ENCODE measurements at regions not wholly inside any gene's neighbourhood (a gene's known extent, or its start where the extent isn't known, plus 50 kb on each side); places are given as distances from the start of the nearest gene placed in this dataset.

DNA sequence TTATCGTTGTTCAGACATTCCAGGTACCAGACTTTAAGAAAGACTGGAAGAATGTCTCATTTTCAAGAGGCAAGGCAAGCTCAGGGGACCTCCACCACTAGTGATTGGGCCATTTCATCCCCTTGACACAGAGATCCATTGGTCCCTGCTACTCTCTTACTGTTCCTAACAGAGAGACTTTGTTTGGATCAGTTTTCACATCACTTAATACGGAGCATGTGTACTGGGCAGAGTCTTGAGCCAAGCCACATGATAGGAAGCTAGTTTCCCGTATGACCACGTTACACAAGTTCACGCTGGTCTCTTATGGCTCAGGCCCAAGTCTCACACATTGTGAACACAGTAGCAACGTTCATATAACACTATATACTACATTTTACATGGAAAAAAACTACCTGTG, 269.9 kb downstream of the BAMBI start:
- Mint-ChIP-seq H3K27ac (no peak overlapping the region), H3K4me1 (no peaks in the 10 kb centered on the region), H3K4me3 (no peak overlapping the region), H3K9me3 (no peaks in the 10 kb centered on the region), H3K36me3 (ENCODE audit: low read depth) (no peaks in the 10 kb centered on the region), H3K27me3 (peaks cover 4% of the 10 kb centered on the region)
- CTCF ChIA-PET, result no interaction called here
- DNase-seq, result no peak
- POLR2A ChIA-PET, result no interaction called here

- no peaks in the 10 kb centered on the region for H3K4me1 Mint-ChIP-seq
- DNase-seq, result no peak
- H3K27ac Mint-ChIP-seq, result no peak overlapping the region
- H3K36me3 Mint-ChIP-seq (ENCODE audit: low read depth), result no peaks in the 10 kb centered on the region
- H3K9me3 Mint-ChIP-seq, result no peaks in the 10 kb centered on the region
- ChIA-PET POLR2A (no interaction called here), CTCF (no interaction called here)
- H3K4me3 Mint-ChIP-seq, result no peak overlapping the region
- peaks cover 11% of the 10 kb centered on the region for H3K27me3 Mint-ChIP-seq
Observed at GRCh38 chr10:28948046-28948445, 270.7 kb downstream of the BAMBI start.

DNA sequence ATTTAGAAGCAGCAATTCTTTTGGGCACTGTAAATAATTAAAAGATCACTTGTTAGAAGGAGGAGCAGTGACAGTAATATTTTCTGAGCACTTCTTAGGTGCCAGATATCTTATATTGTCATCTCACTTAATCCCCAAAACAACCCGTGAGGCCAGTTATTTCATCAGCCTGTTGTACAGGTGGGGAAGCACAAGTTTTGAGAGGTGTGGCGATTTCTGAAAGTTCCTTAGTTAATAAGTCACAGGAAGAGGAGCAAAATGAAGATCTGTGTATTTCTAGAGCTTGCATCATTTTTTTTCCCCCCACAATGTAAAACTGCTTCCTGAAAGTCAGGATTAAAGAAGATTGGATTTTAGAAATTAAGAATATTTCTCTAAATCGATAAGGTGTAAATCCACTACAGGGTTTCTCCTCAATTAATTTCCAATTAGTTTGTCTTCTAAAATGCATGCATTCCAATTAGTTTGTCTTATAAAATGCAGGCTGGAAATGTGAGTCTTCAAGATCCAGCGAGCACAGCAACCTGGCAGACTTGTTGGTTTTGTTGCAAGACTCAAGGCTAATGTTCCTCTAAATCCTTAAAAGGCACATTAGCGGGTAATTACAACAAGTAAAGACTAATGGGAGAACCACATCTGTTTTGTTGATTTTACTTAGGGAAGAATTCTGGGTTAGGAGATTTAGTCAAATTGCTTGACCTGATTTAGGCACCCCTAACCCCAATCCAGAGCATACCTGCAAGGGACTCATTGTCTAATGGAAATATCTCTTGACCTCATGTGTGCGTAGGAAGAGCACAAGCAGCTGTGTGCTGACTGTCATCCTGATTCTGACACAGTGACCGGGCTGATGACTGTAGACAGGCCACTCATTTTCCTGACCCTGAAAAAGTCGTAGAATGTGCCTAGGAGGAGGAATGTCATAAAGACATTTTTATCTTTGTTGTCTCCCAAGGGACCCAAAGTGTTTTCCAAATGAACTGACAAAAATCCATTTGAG, 272.0 kb downstream of the BAMBI start:
- H3K36me3 Mint-ChIP-seq (ENCODE audit: low read depth), result no peaks in the 10 kb centered on the region
- no peak overlapping the region for H3K27ac Mint-ChIP-seq
- POLR2A ChIA-PET, result no interaction called here
- no peaks in the 10 kb centered on the region for H3K9me3 Mint-ChIP-seq
- H3K27me3 Mint-ChIP-seq, result peaks cover 18% of the 10 kb centered on the region
- no peaks in the 10 kb centered on the region for H3K4me1 Mint-ChIP-seq
- DNase-seq, result no peak
- H3K4me3 Mint-ChIP-seq, result no peak overlapping the region
- CTCF ChIA-PET, result no interaction called here

DNA sequence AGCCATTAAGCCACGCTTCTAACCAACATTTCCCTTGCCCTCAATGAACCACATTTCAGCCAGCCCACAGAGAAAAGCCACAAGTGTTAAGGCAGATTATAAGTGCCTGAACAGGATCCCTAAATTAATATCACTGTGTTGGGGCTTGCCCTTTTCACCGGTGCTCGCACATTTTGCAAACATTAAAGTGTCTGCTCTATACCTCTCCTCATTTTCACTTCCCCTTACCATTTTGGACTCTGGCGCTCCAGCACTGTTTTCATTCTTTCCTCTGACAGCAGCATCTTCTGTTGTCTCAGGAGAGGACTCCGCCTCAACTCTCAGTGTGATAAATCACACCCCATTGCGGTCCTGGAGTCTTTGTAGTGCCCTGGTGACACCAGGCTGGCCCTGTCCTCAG, 274.2 kb downstream of the BAMBI start:
- peaks cover 15% of the 10 kb centered on the region for H3K27me3 Mint-ChIP-seq
- ChIA-PET CTCF (no interaction called here), POLR2A (no interaction called here)
- no peak for DNase-seq
- no peaks in the 10 kb centered on the region for H3K9me3 Mint-ChIP-seq
- H3K27ac Mint-ChIP-seq, result no peak overlapping the region
- no peak overlapping the region for H3K4me3 Mint-ChIP-seq
- no peaks in the 10 kb centered on the region for H3K36me3 Mint-ChIP-seq (ENCODE audit: low read depth)
- H3K4me1 Mint-ChIP-seq, result no peaks in the 10 kb centered on the region

- H3K4me3 Mint-ChIP-seq, result no peak overlapping the region
- ChIA-PET CTCF (no interaction called here), POLR2A (no interaction called here)
Observed at GRCh38 chr10:28952523-28952922, 275.2 kb downstream of the BAMBI start.

DNA sequence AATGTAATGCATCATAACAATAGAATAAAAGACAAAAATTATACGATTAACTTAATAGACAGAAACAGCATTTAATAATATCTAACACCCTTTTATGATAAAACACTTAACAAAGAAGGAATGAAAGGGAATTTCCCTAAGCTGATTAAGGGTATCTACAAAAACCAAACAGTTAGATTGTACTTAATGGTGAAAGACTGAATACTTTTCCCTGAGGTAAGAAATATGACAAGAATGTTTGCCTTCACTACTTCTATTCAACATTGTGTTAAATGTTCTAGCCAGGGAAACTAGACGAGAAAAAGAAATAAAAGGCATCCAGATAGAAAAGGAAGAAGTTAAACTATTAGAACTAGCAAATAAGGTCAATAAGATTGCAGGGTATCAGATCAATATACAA, 276.9 kb downstream of the BAMBI start:
- Mint-ChIP-seq H3K9me3 (no peaks in the 10 kb centered on the region), H3K27ac (no peak overlapping the region), H3K4me3 (no peak overlapping the region), H3K27me3 (peaks cover 15% of the 10 kb centered on the region), H3K36me3 (ENCODE audit: low read depth) (no peaks in the 10 kb centered on the region), H3K4me1 (no peaks in the 10 kb centered on the region)
- DNase-seq, result no peak
- ChIA-PET CTCF (no interaction called here), POLR2A (no interaction called here)

More at GRCh38 chr10:28952523-28952922, 275.2 kb downstream of the BAMBI start:
- no peak for DNase-seq
- Mint-ChIP-seq H3K36me3 (ENCODE audit: low read depth) (no peaks in the 10 kb centered on the region), H3K4me1 (no peaks in the 10 kb centered on the region), H3K27ac (no peak overlapping the region), H3K27me3 (peaks cover 15% of the 10 kb centered on the region), H3K9me3 (no peaks in the 10 kb centered on the region)

DNA sequence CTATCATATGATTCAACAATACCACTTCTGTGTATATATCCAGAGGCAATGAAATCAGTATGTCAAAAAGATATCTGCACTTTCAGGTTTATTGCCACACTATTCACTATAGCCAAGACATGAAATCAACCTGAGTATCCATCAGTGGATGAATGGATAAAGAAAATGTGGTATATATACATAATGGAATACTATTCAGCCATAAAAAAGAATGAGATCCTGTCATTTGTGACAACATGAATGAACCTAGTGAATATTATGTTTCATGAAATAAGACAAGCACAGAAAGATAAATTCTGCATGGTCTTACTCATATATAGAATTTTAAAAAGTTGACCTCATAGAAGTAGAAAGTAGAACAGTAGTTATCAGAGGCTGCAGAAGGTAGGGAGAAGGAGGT, 281.1 kb downstream of the BAMBI start:
- ChIA-PET CTCF (no interaction called here), POLR2A (no interaction called here)
- Mint-ChIP-seq H3K4me1 (no peaks in the 10 kb centered on the region), H3K4me3 (no peak overlapping the region), H3K9me3 (no peaks in the 10 kb centered on the region), H3K36me3 (ENCODE audit: low read depth) (no peaks in the 10 kb centered on the region), H3K27ac (no peak overlapping the region), H3K27me3 (peaks cover 7% of the 10 kb centered on the region)
- DNase-seq, result no peak

- no peak for DNase-seq
- Mint-ChIP-seq H3K27me3 (peaks cover 2% of the 10 kb centered on the region), H3K27ac (no peak overlapping the region), H3K36me3 (ENCODE audit: low read depth) (no peaks in the 10 kb centered on the region), H3K9me3 (no peaks in the 10 kb centered on the region), H3K4me1 (no peaks in the 10 kb centered on the region), H3K4me3 (no peak overlapping the region)
- CTCF ChIA-PET, result no interaction called here
- POLR2A ChIA-PET, result no interaction called here
Observed at GRCh38 chr10:28959850-28960501, 282.7 kb downstream of the BAMBI start.

GRCh38 chr10:28962768-28963167, 285.4 kb downstream of the BAMBI start:
- no peaks in the 10 kb centered on the region for H3K9me3 Mint-ChIP-seq
- POLR2A ChIA-PET, result no interaction called here
- no peaks in the 10 kb centered on the region for H3K4me1 Mint-ChIP-seq
- no peak overlapping the region for H3K27ac Mint-ChIP-seq
- CTCF ChIA-PET, result no interaction called here
- peaks cover 2% of the 10 kb centered on the region for H3K27me3 Mint-ChIP-seq
- H3K36me3 Mint-ChIP-seq (ENCODE audit: low read depth), result no peaks in the 10 kb centered on the region
- no peak for DNase-seq
- H3K4me3 Mint-ChIP-seq, result no peak overlapping the region

GRCh38 chr10:28963539-28964221, 286.4 kb downstream of the BAMBI start:
- H3K36me3 Mint-ChIP-seq (ENCODE audit: low read depth), result no peaks in the 10 kb centered on the region
- no peaks in the 10 kb centered on the region for H3K9me3 Mint-ChIP-seq
- POLR2A ChIA-PET, result no interaction called here
- no peaks in the 10 kb centered on the region for H3K4me1 Mint-ChIP-seq
- no peak overlapping the region for H3K27ac Mint-ChIP-seq
- CTCF ChIA-PET, result interaction anchor here (0.6 kb wide), 1 partner anchor 344 kb away, joined by 3 read pairs; no protein-coding TSS in a partner anchor
- no peak overlapping the region for H3K4me3 Mint-ChIP-seq
- no peak for DNase-seq
- peaks cover 2% of the 10 kb centered on the region for H3K27me3 Mint-ChIP-seq

GRCh38 chr10:28965937-28966336, 288.6 kb downstream of the BAMBI start:
- no peak for DNase-seq
- no peak overlapping the region for H3K4me3 Mint-ChIP-seq
- H3K4me1 Mint-ChIP-seq, result no peaks in the 10 kb centered on the region
- CTCF ChIA-PET, result no interaction called here
- no peaks in the 10 kb centered on the region for H3K9me3 Mint-ChIP-seq
- H3K36me3 Mint-ChIP-seq (ENCODE audit: low read depth), result no peaks in the 10 kb centered on the region
- H3K27me3 Mint-ChIP-seq, result peaks cover 2% of the 10 kb centered on the region
- no peak overlapping the region for H3K27ac Mint-ChIP-seq
- POLR2A ChIA-PET, result no interaction called here

GRCh38 chr10:28967031-28967430, 289.7 kb downstream of the BAMBI start:
- peaks cover 2% of the 10 kb centered on the region for H3K27me3 Mint-ChIP-seq
- H3K4me1 Mint-ChIP-seq, result no peaks in the 10 kb centered on the region
- H3K36me3 Mint-ChIP-seq (ENCODE audit: low read depth), result no peaks in the 10 kb centered on the region
- ChIA-PET CTCF (no interaction called here), POLR2A (no interaction called here)
- H3K4me3 Mint-ChIP-seq, result no peak overlapping the region
- no peak for DNase-seq
- H3K27ac Mint-ChIP-seq, result no peak overlapping the region
- no peaks in the 10 kb centered on the region for H3K9me3 Mint-ChIP-seq

- no peak for DNase-seq
- POLR2A ChIA-PET, result no interaction called here
- Mint-ChIP-seq H3K27me3 (no peaks in the 10 kb centered on the region), H3K36me3 (ENCODE audit: low read depth) (no peaks in the 10 kb centered on the region), H3K9me3 (no peaks in the 10 kb centered on the region), H3K27ac (no peak overlapping the region), H3K4me1 (no peaks in the 10 kb centered on the region), H3K4me3 (no peak overlapping the region)
- CTCF ChIA-PET, result no interaction called here
Observed at GRCh38 chr10:28969413-28969812, 292.1 kb downstream of the BAMBI start.
